GM21447 (cell line): ENCODE measurements at regions not wholly inside any gene's neighbourhood (a gene's known extent, or its start where the extent isn't known, plus 50 kb on each side); places are given as distances from the start of the nearest gene placed in this dataset.

ENCODE experiments used
- ATAC-seq: cut with Tn5 transposase; IDR thresholded peaks from one replicate; pipeline ENCODE4 v1.9.1; 2021; ENCODE audit not compliant: unreplicated experiment

DNA sequence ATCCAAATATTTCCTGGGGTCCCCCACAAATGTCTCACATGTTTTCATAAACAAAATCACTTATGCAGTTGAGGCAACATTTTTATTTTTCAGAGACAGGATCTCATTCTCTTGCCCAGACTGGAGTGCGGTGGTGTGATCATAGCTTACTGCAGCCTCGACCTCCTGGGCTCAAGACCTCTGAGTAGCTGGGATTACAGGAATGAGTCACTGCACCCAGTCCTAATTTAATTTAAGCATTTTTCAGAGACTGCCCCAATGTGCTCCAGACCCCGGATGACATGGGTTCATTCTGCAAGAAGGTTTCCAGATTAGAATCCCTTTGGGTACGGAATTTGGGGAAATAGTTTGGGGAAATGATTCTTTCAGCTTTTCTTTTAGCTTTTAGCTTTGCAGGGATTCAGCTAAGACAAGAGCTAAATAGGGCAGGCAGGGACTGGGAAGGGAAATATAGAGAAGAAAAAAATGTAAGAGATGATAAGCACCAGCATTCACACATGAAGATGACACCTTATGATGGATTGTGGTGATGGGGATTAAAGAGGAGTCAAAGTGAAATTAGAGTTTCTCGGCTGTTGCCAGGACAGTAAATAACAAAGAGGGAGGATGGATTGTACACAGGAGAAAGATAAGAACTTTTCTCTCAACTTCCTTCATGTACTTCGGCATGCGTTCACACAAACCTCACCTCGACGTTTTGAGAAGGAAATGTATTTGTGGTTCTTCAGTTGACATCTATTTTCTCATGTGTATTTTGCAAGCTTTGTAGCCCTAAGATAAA, 169.4 kb upstream of the TAB2 start:
- no peak for ATAC-seq

DNA sequence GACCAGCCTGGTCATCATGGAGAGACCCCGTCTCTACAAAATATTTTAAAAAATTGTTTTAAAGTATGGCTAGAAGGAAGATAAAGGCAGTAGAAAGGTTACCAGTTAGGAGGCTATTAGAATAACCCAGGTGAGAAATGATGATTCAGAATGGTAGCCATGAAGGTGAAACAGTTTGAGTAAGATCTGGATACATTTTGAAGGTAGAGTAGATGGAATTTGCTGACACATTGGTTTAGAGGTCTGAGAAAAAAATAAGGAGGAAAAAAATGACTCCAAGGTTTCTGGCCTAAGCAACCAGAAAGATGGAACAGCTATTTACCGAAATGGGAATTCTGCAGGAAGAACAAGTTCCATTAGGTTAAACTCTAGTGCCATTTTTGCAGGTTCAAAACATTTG, 167.9 kb upstream of the TAB2 start:
- ATAC-seq: no peak

DNA sequence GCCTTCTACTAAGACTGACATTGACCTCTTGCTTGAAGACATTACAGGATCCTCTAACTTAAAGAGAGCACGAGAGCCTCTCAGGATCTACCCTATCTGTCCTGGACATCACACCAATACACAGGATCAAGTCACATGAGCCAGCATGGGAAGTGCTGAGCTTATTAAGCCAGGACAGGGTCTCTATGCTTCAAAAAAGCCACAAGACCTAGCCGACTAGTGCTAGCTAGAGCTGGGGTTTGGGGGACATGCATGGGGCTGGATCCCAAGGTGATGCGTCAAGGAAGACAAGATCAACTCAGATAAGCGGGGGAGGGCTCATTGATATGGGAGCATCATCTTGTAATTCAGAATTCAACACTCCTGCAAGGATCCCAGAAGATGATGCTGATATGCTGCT, 167.2 kb upstream of the TAB2 start:
- no peak for ATAC-seq

DNA sequence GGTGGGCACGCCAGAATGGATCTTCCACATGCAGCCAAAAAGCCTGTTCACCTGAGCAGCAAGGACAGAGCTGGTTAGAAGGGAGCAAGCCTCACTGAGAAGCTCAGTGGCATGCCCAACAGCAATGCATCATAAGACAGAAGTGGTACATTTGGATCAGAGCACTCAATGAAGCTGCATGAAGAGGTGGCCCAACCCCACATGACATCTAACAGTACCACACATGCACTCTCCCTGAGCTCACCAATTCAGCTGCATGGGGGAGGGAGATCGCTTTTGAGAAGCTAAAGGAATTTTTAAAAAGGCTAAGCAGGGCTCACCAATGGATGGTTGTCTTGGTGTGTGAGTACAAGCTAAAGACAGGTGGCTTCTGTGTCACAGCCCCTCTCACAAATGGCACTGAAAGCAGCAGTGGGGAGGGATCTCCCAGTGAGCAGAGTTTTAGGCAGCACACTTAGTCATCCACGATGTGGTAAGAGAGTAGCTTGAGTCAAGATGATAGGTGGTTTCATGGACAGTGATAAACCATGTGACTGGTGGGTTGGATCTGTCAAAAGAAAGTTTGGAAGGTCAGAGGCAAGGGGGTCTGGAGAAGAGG, 166.6 kb upstream of the TAB2 start:
- ATAC-seq: no peak

DNA sequence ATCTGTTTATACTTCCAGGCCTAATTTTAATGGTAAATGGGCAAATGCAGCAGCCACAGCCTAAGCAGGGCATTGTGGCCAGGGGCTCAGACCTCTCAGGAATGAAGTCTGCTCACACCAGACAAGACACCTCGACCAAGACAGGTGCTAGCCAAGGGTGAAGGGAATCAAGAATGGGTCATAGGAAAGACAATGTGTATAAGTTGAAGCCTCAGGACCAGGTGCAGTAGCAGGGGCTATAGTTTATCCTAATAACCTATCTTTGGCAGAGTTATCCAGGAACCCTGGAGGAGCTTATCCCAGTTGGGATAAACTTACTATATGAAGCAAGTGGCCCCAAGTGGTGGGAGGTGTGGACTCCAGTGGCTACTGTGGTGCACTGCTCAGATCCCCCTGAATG, 165.0 kb upstream of the TAB2 start:
- no peak for ATAC-seq

DNA sequence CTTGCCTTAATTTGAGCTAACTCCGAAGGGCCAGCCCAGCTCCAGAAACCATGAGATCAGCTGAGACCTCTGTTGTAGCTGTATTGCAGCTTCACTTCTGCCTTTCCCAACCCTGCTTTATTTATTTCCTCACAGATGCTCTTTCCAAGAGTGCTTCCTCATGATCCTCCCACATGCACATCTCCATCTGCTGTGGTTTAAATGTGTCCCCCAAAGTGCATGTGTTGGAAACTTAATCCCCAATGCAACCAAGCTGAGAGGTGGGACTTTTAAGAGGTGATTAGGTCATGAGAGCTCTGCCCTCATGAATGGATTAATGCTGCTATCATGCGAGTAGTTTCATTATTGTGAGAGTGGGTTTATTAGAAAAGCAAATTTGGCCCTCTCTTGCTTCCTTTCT, 164.4 kb upstream of the TAB2 start:
- ATAC-seq: no peak

DNA sequence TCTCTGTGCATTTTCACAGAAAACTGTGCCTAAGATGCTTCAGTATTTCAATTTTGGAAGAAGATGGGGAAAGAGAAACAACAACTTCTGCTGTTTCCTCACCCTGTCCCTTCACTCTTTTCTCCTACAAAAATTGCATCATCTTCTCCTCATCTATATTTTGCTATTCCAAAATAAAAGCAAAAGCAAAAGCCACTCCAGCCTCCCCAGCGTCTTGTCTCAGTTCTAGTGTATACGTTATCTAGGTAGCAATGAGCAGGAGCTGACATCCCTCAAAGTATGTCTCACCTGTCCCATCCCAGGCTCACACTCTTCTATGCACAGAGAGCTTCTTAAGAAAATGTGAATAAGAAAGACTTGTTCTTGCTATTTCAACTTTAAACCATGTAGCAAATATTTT, 163.8 kb upstream of the TAB2 start:
- ATAC-seq: no peak

DNA sequence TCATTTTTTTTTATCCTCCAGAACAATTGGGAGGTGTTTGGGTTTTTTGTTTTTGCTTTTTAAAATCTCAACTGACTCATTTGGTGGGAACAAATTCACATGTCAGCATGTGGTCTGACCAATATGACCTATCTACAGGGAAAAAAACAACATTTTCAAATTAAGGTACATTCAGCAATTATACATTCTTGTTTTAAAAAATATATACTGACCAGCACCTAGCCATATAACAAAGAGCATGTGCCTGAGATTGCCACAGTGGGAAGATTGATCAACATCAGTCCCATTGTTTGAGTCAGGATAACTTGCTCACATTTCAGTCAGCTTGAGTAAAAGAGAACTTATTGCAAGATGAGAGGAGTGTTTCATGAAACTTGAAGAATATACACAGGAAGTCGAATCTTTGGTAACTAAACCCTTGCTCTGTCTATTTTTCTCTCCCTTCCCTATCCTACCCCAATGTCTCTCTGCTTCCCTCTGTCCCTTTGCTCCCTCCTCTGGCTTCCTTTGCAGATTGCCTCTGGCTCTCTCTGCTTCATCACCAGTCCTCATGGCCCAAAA, 163.2 kb upstream of the TAB2 start:
- ATAC-seq: no peak

DNA sequence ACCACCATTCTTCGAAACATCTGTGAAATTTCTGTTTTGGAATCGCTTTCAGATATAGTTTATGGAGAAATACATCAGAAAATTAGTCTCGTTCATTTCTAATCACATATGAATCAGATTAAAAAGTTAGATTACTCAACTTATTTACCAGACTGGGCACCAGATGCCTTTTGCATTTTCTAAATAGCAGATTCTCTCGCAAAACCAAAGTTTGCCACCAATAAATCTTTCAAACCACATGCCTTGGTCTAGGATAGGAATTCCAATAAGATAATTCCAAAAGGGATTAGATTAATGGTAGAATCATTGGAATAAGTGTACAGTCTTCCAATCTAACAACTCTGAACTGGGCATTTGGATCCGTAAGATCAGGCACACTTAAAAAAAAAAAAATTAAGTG, 160.4 kb upstream of the TAB2 start:
- no peak for ATAC-seq

DNA sequence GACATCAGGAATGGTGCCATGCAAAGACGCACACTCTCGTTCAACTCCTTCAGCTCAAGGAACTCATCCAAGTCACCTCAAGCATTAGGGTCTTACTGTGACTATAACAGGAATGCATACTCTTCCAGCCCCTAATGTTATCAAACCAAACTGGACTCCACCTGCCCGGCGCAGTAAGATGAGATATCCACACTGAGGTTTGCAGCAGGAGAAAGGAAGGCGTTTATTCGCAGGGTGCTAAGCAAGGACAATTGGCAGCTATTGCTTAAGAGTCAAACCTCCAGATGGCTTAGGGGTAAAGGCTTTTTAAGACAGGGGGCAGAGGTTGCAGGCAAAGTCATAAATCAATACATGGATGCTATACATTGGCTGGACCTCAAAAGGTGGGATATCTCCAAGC, 159.4 kb upstream of the TAB2 start:
- ATAC-seq: no peak

DNA sequence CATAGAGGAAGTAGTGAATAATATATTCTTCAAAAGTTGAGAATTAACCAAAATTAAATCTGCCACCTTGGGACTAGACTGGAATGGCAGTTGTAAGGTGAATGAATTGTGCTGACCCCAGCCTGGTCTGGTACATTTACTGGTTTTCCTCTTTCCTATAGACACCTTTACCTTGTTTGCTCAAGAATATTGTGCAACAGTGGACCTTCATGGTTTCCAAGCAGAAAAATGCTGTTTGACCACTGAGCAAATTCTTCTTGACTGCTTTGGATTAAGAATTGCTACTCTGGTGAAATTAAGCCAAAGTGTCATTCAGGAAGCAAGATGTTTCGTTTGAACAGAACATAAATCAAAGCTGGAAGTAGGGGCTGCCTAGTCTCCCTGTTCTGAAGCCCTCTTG, 156.6 kb upstream of the TAB2 start:
- ATAC-seq: no peak

DNA sequence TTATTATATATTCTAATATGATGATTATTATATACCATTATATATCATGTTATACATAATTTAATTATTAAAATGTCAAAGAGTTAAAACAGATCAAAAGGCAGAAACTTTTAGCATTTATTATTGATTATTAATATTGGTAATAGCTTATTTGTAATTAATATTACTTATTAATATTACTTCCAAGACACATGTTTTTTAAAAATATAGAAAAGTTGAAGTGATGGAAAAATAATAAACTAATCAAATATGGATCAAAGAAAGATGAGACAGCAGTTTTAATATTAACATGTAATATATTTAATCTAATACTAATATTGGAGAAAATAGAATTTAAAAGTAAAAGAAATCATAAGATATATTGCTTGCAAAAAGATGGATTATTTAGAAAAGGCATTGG, 154.6 kb upstream of the TAB2 start:
- ATAC-seq: no peak

DNA sequence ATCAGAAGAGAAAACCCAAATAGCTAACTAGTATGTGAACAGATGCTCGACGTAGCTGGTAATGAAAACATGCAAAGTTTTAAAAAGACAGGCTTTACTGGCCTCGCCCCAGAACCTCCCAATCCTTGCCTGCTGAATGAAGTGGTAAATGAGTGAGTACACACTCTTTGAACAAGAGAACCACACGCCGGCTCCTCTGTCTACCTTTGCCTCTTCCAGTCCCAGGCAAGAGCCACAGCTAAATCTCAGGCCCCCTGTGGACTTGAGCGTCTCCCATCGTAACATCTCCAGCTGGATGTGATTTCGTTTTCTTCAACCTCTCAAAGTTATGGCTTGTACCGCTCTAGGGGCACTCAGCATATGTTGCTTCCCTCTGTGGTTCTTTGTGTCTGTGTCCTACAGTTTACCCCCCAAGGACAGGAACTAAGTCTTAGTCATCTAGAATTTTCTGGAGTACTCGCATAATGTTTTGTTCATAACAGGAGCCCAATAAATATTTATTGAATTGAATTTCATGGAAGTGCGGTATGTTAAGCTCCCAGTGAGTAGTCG, 153.2 kb upstream of the TAB2 start:
- no peak for ATAC-seq

DNA sequence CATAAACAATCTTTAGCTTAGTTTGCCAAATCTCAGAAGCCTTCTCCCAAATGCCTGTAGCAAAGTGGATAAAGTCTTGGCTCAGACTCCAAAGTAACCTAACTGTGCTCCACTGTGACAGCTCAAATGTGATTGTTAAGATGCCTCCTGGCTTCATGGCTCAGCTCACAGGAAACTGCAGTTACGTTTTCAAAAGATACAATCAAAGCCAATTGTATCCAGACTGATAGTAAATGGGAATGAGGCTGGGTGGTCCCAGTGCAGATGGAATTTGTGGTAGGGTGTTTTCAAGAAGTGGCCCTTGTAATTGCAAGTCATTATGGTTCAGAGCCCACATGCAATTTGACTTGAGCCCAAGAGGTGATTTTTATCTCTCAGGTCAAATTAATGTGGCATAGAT, 151.2 kb upstream of the TAB2 start:
- ATAC-seq: no peak

DNA sequence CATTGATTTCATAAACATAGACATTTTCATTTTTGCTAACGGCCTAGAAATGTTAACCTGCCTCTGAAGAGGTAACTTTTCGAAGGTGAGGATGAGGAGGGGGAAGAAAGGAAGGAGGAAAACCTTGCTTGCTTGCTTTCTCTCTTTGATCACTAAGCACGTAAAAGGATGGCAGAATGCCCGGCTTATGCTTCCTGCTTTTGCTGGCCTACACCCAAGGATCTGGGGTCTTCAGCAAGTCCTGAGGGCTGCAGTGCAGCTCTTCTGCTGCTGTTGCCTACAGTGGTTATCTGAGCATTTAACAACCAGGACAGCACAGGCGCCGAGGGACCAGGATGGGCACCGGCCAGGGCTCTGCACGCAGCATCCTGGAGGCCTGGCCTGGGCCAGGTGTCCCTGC, 150.8 kb upstream of the TAB2 start:
- no peak for ATAC-seq

DNA sequence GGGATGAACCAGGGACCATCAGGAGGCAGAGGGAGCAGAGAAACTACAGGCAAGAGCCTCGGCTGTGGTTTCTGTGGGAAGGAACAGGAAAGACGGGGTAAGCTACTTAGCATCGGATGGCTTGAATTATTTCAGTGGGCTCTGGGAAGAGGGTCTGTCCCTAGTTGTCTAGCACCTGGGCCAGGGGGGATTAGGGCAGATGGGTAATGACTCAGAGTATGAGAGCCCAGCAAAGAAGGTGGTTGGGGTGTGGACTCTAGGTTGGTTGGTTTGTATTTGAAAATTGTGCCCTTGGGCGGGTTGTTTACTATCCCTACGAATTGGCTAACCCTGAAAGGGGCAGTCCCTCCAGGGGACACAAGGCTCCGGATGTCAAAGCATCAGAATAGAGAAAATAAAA, 148.5 kb upstream of the TAB2 start:
- peak; percentile 49 for ATAC-seq

DNA sequence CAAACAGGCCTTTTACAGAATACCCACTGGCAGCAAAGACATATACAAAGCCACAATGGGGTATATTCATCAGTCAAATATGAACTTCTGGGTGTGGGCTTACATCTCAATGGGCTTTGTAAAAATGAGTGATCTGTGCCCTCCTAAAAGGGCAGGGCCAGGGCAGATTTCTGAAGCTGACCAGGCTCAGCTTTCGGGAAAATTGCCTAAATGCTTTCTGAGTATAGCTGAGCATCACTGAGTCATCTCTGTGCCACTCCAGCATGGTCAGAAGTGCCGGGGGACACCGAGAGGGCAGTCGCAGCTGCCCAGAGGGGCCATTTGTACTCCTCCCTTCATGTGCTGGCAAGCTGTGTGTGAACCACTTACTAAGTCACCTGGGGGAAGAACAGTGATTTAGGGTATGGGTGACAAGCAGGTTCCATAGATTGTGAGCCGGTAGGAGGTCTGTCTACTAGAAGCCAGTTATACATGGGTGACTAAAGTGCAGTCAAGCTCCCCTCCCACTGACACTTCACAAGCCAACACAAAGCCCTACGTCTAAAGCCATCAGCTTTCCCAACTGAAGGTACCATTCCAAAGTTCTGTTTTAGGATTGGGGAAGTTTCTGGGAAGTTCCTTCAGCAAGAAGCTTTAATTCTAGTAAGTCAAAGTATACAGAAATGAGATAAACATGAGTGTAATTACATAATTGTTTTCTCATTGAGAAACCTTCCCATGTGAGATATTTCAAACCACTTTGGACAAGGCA, 147.6 kb upstream of the TAB2 start:
- no peak for ATAC-seq

DNA sequence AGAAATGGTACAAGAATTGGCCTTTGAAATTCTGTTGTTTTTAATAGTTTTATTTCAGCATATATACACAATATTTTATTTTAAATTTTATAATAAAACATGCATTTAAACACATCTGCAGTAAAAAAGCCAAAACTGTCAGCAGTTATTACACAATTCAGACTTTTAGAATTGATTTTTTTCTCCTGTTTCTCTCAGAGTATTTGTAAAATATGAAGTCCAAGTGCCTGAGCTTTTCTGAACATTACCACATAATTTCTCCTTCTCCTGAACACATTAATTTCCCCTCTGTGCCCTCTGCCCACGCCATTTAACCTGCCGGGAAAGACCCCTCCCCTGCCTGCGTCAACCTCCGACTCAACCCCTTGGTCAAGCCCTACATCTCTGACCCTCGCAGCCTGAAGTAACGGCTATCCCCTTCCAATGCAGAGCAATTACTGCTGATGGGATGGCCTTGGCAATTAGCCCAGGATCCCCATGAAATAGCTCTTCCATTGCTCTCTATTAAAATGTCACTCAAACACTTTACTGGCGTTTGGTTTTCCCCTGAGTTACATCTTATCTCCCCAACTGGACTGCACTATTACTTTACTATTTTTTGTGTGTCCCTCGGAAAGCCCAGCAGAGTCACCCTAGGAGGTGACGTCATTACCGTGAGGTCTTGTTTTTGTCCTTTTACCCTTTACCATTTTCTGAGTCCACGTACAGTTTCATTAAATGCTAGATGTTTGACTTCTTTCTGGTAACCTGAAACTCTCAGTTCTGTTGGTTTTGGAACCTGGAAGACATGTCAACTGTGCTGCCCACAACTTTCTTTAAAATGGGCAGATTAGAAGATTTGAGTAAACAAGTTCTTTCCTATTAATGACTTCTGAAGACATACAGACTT, 146.7 kb upstream of the TAB2 start:
- no peak for ATAC-seq

DNA sequence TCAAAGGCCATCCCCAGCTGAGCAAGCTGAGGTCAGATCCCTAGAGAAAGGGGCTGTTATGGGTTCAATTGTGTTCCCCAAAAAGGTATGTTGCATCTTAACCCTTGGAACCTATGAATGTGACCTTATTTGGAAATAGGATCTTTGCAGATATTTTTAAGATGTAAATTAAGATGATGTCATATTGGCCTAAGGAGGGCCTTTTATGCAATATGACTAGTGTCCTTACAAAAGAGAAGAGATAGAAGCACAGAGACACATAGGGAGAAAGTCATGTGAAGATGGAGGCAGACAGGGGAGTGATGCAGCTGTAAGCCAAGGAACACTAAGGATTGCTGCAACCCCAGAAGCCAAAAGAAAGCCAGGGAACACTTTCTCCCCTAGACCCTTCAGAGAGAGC, 144.3 kb upstream of the TAB2 start:
- ATAC-seq: no peak

DNA sequence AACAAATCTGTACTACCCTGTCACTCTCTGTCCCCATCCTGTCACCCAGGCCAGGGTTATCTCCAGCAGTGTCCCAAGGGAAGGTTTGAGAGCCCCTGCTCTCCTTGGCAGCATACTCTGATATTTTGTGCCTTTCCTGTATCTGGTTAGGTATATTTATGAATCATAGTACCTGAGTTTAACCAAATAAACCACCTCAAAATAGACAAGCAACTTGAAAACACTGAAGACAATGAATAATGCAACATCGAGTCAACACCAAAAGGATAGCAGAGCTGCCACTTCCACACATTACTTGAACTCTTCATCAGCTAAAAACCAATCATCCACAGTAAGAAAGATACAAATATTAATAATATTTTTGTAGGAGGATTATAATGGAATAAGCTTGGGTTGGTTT, 142.6 kb upstream of the TAB2 start:
- no peak for ATAC-seq
